22Rv1 (cell line): ENCODE measurements at regions not wholly inside any gene's neighbourhood (a gene's known extent, or its start where the extent isn't known, plus 50 kb on each side); places are given as distances from the start of the nearest gene placed in this dataset.

Source experiments
- ZFX ChIP-seq: fragments of 450-650 bp; IDR thresholded peaks from 2 replicates; pipeline ENCODE4 v1.6.1; 2017; ENCODE audit warnings: antibody characterized with exemption, borderline replicate concordance
- TF ChIP-seq, protein P1 (sequence below): fragments of 450-650 bp; IDR thresholded peaks from 2 replicates; pipeline ENCODE4 v1.5.1; 2017; ENCODE audit warnings: mild to moderate bottlenecking

GRCh38 chr12:123096182-123096581 lies 54.7 kb downstream of the PITPNM2 start:
- TF ChIP-seq, protein P1, sequence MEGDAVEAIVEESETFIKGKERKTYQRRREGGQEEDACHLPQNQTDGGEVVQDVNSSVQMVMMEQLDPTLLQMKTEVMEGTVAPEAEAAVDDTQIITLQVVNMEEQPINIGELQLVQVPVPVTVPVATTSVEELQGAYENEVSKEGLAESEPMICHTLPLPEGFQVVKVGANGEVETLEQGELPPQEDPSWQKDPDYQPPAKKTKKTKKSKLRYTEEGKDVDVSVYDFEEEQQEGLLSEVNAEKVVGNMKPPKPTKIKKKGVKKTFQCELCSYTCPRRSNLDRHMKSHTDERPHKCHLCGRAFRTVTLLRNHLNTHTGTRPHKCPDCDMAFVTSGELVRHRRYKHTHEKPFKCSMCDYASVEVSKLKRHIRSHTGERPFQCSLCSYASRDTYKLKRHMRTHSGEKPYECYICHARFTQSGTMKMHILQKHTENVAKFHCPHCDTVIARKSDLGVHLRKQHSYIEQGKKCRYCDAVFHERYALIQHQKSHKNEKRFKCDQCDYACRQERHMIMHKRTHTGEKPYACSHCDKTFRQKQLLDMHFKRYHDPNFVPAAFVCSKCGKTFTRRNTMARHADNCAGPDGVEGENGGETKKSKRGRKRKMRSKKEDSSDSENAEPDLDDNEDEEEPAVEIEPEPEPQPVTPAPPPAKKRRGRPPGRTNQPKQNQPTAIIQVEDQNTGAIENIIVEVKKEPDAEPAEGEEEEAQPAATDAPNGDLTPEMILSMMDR = no peak
- no peak for TF ChIP-seq ZFX
